GM12878 (cell line): ENCODE measurements at regions not wholly inside any gene's neighbourhood (a gene's known extent, or its start where the extent isn't known, plus 50 kb on each side); places are given as distances from the start of the nearest gene placed in this dataset.

Experiments
- EZH2 ChIP-seq: IDR thresholded peaks from 2 replicates; pipeline ENCODE4 v1.6.1; 2012; ENCODE audit warnings: low read depth, mild to moderate bottlenecking, control low read depth, inconsistent platforms, low read length, borderline replicate concordance; ENCODE audit not compliant: control insufficient read depth
- MXI1 ChIP-seq: fragments of 150-350 bp; IDR thresholded peaks from 2 replicates; pipeline ENCODE4 v1.6.1; 2011; ENCODE audit warnings: low read depth, mild to moderate bottlenecking, inconsistent platforms, low read length, improper control_type of control experiment
- PAX5 ChIP-seq: IDR thresholded peaks from 2 replicates; pipeline ENCODE4 v1.6.1; 2011; ENCODE audit warnings: low read depth, low read length, borderline replicate concordance
- RAD21 ChIP-seq: IDR thresholded peaks from 2 replicates; pipeline ENCODE4 v1.6.1; 2011; ENCODE audit warnings: mild to moderate bottlenecking, low read depth, low read length, moderate library complexity; ENCODE audit not compliant: insufficient read depth
- SIX5 ChIP-seq: IDR thresholded peaks from 2 replicates; pipeline ENCODE4 v1.6.1; 2011; ENCODE audit warnings: mild to moderate bottlenecking, low read depth, low read length, moderate library complexity; ENCODE audit not compliant: severe bottlenecking
- SPI1 ChIP-seq: IDR thresholded peaks from 2 replicates; pipeline ENCODE4 v1.6.1; 2011; ENCODE audit warnings: low read depth, mild to moderate bottlenecking, low read length, moderate library complexity, borderline replicate concordance; ENCODE audit not compliant: insufficient read depth
- SRF ChIP-seq, 2 experiments: IDR thresholded peaks; 2 replicates each; pipeline ENCODE4 v1.6.1; 2011; ENCODE audit warnings: low read depth in 2 of 2, low read length in 2 of 2, mild to moderate bottlenecking in 1 of 2, moderate library complexity in 1 of 2
- TAF1 ChIP-seq: IDR thresholded peaks from 2 replicates; pipeline ENCODE4 v1.6.1; 2011; ENCODE audit warnings: mild to moderate bottlenecking, low read depth, low read length, borderline replicate concordance
- YBX1 ChIP-seq: fragments of 450-650 bp; IDR thresholded peaks from 2 replicates; pipeline ENCODE4 v1.6.1; 2016; ENCODE audit warnings: antibody characterized with exemption
- TF ChIP-seq, protein P1 (sequence below): IDR thresholded peaks from 2 replicates; pipeline ENCODE4 v1.6.1; 2012; ENCODE audit warnings: mild to moderate bottlenecking, low read depth, low read length
- TF ChIP-seq, protein P2 (sequence below): IDR thresholded peaks from 2 replicates; pipeline ENCODE4 v1.6.1; 2012; ENCODE audit warnings: low read depth, low read length, improper control_type of control experiment
- TF ChIP-seq, protein P3 (sequence below): IDR thresholded peaks from 2 replicates; pipeline ENCODE4 v1.6.1; 2012; ENCODE audit warnings: improper control_type of control experiment, low read depth, low read length; ENCODE audit not compliant: insufficient replicate concordance
- TF ChIP-seq, protein P4 (sequence below), 3 experiments: IDR thresholded peaks in 2 of 3; conservative IDR thresholded peaks in 1 of 3; 2 replicates each; pipeline ENCODE4 v1.5.1; 2011; ENCODE audit warnings: low read depth in 3 of 3, low read length in 3 of 3, mild to moderate bottlenecking in 3 of 3, control low read depth in 2 of 3, moderate library complexity in 2 of 3, inconsistent platforms in 1 of 3, mixed read lengths in 1 of 3; ENCODE audit not compliant: control insufficient read depth in 2 of 3, insufficient read depth in 1 of 3; ENCODE audit errors: extremely low read depth in 1 of 3

DNA sequence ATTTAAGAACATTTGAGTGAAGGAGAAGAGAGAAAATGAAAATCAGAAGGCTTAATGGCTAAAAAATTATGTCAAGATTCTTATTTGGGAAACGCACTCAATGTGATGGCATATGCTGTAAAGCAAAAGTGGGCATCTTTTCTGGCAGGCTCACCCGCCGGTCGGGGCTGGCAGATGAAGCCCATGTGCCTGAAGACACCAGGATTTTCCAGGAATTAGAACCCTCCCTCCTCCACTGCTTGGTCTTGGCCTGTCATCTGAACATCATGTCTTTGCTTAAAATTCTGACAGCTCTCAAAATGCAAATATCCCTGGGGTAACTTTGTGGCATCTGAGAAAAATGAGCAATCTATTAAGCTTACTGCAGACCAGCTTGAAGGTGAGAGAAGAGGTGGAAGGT lies 337.9 kb downstream of the IRX1 start:
- TF ChIP-seq, protein P1, sequence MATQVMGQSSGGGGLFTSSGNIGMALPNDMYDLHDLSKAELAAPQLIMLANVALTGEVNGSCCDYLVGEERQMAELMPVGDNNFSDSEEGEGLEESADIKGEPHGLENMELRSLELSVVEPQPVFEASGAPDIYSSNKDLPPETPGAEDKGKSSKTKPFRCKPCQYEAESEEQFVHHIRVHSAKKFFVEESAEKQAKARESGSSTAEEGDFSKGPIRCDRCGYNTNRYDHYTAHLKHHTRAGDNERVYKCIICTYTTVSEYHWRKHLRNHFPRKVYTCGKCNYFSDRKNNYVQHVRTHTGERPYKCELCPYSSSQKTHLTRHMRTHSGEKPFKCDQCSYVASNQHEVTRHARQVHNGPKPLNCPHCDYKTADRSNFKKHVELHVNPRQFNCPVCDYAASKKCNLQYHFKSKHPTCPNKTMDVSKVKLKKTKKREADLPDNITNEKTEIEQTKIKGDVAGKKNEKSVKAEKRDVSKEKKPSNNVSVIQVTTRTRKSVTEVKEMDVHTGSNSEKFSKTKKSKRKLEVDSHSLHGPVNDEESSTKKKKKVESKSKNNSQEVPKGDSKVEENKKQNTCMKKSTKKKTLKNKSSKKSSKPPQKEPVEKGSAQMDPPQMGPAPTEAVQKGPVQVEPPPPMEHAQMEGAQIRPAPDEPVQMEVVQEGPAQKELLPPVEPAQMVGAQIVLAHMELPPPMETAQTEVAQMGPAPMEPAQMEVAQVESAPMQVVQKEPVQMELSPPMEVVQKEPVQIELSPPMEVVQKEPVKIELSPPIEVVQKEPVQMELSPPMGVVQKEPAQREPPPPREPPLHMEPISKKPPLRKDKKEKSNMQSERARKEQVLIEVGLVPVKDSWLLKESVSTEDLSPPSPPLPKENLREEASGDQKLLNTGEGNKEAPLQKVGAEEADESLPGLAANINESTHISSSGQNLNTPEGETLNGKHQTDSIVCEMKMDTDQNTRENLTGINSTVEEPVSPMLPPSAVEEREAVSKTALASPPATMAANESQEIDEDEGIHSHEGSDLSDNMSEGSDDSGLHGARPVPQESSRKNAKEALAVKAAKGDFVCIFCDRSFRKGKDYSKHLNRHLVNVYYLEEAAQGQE: no peak
- TF ChIP-seq, protein P2, sequence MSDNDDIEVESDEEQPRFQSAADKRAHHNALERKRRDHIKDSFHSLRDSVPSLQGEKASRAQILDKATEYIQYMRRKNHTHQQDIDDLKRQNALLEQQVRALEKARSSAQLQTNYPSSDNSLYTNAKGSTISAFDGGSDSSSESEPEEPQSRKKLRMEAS: no peak
- TF ChIP-seq RAD21: no peak
- no peak for TF ChIP-seq MXI1
- no peak for TF ChIP-seq SRF (IDR thresholded peaks at IDR 0.05; ENCODE audit: low read depth in 2 of 2, low read length in 2 of 2)
- TF ChIP-seq, protein P3, sequence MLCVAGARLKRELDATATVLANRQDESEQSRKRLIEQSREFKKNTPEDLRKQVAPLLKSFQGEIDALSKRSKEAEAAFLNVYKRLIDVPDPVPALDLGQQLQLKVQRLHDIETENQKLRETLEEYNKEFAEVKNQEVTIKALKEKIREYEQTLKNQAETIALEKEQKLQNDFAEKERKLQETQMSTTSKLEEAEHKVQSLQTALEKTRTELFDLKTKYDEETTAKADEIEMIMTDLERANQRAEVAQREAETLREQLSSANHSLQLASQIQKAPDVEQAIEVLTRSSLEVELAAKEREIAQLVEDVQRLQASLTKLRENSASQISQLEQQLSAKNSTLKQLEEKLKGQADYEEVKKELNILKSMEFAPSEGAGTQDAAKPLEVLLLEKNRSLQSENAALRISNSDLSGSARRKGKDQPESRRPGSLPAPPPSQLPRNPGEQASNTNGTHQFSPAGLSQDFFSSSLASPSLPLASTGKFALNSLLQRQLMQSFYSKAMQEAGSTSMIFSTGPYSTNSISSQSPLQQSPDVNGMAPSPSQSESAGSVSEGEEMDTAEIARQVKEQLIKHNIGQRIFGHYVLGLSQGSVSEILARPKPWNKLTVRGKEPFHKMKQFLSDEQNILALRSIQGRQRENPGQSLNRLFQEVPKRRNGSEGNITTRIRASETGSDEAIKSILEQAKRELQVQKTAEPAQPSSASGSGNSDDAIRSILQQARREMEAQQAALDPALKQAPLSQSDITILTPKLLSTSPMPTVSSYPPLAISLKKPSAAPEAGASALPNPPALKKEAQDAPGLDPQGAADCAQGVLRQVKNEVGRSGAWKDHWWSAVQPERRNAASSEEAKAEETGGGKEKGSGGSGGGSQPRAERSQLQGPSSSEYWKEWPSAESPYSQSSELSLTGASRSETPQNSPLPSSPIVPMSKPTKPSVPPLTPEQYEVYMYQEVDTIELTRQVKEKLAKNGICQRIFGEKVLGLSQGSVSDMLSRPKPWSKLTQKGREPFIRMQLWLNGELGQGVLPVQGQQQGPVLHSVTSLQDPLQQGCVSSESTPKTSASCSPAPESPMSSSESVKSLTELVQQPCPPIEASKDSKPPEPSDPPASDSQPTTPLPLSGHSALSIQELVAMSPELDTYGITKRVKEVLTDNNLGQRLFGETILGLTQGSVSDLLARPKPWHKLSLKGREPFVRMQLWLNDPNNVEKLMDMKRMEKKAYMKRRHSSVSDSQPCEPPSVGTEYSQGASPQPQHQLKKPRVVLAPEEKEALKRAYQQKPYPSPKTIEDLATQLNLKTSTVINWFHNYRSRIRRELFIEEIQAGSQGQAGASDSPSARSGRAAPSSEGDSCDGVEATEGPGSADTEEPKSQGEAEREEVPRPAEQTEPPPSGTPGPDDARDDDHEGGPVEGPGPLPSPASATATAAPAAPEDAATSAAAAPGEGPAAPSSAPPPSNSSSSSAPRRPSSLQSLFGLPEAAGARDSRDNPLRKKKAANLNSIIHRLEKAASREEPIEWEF: no peak
- TF ChIP-seq SPI1: no peak
- no peak for TF ChIP-seq SIX5
- no peak for TF ChIP-seq EZH2
- TF ChIP-seq, protein P4, sequence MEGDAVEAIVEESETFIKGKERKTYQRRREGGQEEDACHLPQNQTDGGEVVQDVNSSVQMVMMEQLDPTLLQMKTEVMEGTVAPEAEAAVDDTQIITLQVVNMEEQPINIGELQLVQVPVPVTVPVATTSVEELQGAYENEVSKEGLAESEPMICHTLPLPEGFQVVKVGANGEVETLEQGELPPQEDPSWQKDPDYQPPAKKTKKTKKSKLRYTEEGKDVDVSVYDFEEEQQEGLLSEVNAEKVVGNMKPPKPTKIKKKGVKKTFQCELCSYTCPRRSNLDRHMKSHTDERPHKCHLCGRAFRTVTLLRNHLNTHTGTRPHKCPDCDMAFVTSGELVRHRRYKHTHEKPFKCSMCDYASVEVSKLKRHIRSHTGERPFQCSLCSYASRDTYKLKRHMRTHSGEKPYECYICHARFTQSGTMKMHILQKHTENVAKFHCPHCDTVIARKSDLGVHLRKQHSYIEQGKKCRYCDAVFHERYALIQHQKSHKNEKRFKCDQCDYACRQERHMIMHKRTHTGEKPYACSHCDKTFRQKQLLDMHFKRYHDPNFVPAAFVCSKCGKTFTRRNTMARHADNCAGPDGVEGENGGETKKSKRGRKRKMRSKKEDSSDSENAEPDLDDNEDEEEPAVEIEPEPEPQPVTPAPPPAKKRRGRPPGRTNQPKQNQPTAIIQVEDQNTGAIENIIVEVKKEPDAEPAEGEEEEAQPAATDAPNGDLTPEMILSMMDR (IDR thresholded peaks at IDR 0.05 in 2 of 3, conservative IDR thresholded peaks at IDR 0.05 in 1 of 3; ENCODE audit: control insufficient read depth in 2 of 3, extremely low read depth in 1 of 3, insufficient read depth in 1 of 3, low read depth in 3 of 3, low read length in 3 of 3): no peak
- no peak for TF ChIP-seq YBX1
- no peak for TF ChIP-seq TAF1
- no peak for TF ChIP-seq PAX5
